VCaP (cell line): ENCODE measurements at regions not wholly inside any gene's neighbourhood (a gene's known extent, or its start where the extent isn't known, plus 50 kb on each side); places are given as distances from the start of the nearest gene placed in this dataset.
"Not testable (repeated sequence)": the region's sequence is repeated elsewhere in the genome, so short reads cannot be mapped to it uniquely, and the experiment has no call there.

Experiments used
- H3K27ac ChIP-seq: fragments of 450-650 bp; 2 replicates; pipeline ENCODE4 v1.5.1; 2017
- TF ChIP-seq, protein P1 (sequence below): fragments of 450-650 bp; conservative IDR thresholded peaks from 2 replicates; pipeline ENCODE4 v1.5.1; 2017; ENCODE audit warnings: mild to moderate bottlenecking, moderate library complexity

DNA sequence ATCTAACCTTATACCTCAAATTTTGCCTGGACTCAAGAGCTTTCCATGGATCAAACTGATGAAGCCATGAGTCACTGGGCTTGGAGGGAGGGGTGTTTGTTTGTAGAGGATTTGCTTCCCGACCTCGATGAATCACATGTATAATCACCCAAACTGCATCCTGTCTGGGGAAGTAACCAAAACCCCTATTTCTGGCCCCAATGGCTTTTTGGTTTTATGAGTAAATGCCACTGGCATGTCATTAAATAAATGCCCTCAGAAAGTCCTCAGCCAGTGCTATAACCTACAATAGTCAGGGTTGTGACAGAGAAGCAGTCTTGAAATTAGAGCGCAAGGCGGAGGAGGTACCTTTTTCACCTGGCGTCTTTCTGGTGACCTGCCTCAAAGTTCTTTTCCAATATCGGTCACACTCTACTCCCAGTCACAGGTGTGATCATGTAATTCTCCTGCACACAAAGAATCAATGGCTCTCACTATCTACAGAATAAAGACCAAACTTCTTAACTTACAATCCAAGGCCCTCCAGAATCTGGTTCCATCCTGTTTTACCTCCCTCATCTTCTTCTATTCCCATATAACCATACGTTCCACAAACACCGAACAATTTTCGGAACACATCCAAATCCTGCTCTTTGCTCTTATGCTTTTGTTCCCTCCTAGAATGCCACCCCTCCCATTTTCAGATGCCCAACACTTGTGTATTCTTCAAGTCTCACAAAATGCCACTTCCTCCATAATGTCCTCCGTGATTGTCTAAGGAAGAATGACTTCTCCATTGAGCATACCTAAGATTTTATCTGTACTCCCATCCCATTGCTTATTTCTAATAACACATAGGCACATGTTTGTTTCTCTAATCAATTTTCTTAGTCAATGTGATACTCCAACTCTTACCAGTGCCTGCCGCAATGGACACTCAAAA lies 81.3 kb upstream of the BLID start:
- H3K27ac ChIP-seq: no peak overlapping the region
- TF ChIP-seq, protein P1, sequence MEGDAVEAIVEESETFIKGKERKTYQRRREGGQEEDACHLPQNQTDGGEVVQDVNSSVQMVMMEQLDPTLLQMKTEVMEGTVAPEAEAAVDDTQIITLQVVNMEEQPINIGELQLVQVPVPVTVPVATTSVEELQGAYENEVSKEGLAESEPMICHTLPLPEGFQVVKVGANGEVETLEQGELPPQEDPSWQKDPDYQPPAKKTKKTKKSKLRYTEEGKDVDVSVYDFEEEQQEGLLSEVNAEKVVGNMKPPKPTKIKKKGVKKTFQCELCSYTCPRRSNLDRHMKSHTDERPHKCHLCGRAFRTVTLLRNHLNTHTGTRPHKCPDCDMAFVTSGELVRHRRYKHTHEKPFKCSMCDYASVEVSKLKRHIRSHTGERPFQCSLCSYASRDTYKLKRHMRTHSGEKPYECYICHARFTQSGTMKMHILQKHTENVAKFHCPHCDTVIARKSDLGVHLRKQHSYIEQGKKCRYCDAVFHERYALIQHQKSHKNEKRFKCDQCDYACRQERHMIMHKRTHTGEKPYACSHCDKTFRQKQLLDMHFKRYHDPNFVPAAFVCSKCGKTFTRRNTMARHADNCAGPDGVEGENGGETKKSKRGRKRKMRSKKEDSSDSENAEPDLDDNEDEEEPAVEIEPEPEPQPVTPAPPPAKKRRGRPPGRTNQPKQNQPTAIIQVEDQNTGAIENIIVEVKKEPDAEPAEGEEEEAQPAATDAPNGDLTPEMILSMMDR: no peak

DNA sequence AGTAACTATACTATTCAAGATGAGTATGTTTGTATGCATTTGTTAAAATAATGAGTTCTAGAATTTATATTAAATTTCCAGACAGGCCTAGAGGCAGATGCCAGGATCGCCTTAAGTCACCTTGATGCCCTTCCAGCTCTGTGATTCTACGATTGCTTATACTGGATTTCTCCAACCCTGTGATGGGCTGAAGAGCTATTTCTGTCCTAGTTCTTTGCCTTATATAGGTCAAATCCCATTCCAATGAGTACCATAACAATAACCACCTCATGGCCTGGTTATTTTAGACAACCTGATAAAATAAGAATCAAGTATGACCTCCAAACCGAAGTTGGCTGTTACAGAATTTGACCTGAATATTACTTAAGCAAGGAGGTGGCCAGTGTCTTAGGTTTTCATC lies 79.8 kb upstream of the BLID start:
- TF ChIP-seq, protein P1: no peak
- no peak overlapping the region for H3K27ac ChIP-seq

GRCh38 chr11:122193881-122194480 lies 78.0 kb upstream of the BLID start:
- H3K27ac ChIP-seq: not testable (repeated sequence)

- H3K27ac ChIP-seq: no peak overlapping the region
- TF ChIP-seq, protein P1: no peak
Measured at GRCh38 chr11:122193457-122193856, 77.4 kb upstream of the BLID start.

GRCh38 chr11:122192634-122193255 lies 76.7 kb upstream of the BLID start:
- no peak overlapping the region for H3K27ac ChIP-seq
- TF ChIP-seq, protein P1: no peak

DNA sequence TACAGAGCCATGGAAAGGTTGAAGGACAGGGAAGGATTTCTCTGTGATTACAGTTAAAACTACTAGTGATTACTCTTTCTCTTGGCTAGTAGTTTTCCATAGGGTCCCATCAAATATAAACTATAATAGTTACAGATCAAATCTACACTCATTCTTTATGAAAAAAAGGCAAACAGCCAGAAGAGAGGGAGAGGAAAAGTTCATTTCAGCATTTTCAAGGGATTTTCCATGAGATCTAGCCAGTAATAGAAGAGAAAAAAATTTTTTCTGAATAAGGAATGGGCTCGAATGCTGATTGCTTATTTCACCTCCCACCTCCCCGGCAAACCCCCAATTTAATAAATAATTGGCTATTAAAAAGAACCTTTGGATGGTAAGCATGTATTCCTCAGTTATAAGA lies 74.8 kb upstream of the BLID start:
- TF ChIP-seq, protein P1: no peak
- no peak overlapping the region for H3K27ac ChIP-seq

DNA sequence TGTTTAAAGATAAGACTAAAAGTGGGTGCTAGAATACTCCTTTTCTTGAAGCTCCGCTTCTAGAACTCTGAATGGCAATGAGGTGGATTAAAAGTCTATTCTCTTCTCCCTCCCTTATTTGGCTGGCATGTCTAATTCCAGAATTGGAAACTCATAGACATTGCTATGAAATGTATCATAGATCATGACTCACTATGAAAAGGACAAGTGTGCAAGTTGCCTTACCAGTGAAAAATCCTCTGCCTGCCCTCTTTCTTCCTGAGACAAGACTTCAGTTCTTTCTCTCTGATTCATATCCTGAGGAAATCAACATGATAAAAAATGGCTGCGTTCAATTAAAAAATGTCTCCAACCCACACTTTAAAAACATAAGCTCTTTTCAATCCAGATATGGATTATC lies 73.2 kb upstream of the BLID start:
- TF ChIP-seq, protein P1: no peak
- H3K27ac ChIP-seq: no peak overlapping the region
